Astrocyte (in vitro differentiated cells and primary cell): ENCODE measurements at regions not wholly inside any gene's neighbourhood (a gene's known extent, or its start where the extent isn't known, plus 50 kb on each side); places are given as distances from the start of the nearest gene placed in this dataset.
"Not testable (repeated sequence)": the region's sequence is repeated elsewhere in the genome, so short reads cannot be mapped to it uniquely, and the experiment has no call there.

Experiments used
- CTCF ChIP-seq: IDR thresholded peaks from 2 replicates; pipeline ENCODE4 v1.5.1; 2011; ENCODE audit warnings: low read depth, mild to moderate bottlenecking, inconsistent platforms, low read length, moderate library complexity; ENCODE audit not compliant: insufficient read depth
- EZH2 ChIP-seq: IDR thresholded peaks from 2 replicates; pipeline ENCODE4 v1.6.1; 2012; ENCODE audit warnings: mild to moderate bottlenecking, low read length, inconsistent platforms; ENCODE audit not compliant: insufficient read depth

- not testable (repeated sequence) for TF ChIP-seq CTCF, EZH2
These were observed 338.0 kb downstream of the CACNA1B start for GRCh38 chr9:138215588-138215987.
